Colonic mucosa (tissue), 4 donors: ENCODE measurements at regions not wholly inside any gene's neighbourhood (a gene's known extent, or its start where the extent isn't known, plus 50 kb on each side); places are given as distances from the start of the nearest gene placed in this dataset.
A peak's percentile ranks its signal among the peaks of the same experiment; 100 is the strongest.

ENCODE experiments used
- DNase-seq: peaks from one replicate; pipeline ENCODE4 v3.0.0-alpha.2; 2020
- H3K27ac ChIP-seq: fragments of 200-600 bp; one replicate; pipeline ENCODE4 v1.8.0; 2021
- H3K27me3 ChIP-seq: fragments of 200-600 bp; one replicate; pipeline ENCODE4 v1.8.0; 2021
- H3K36me3 ChIP-seq: fragments of 200-600 bp; one replicate; pipeline ENCODE4 v1.8.0; 2021
- H3K4me1 ChIP-seq: fragments of 200-600 bp; one replicate; pipeline ENCODE4 v1.8.0; 2021; ENCODE audit warnings: mild to moderate bottlenecking
- H3K4me3 ChIP-seq: fragments of 200-600 bp; one replicate; pipeline ENCODE4 v1.8.0; 2021
- H3K9ac ChIP-seq, 2 donors: one replicate each; pipeline ENCODE4 v1.7.0; 2013; ENCODE audit warnings: control low read depth in 2 of 2, low read depth in 2 of 2, low read length in 2 of 2
- H3K9me3 ChIP-seq: fragments of 200-600 bp; one replicate; pipeline ENCODE4 v1.8.0; 2021
- intact Hi-C: fragments of 100-400 bp; cut with DNase I; formaldehyde crosslinking; loops from one replicate; pipeline ENCODE4 v1.14.1; 2022
- TF ChIP-seq, protein P1 (sequence below): fragments of 200-600 bp; IDR thresholded peaks from one replicate; pipeline ENCODE4 v1.8.0; 2022; ENCODE audit warnings: antibody characterized with exemption, mild to moderate bottlenecking
- donor health status: healthy.
- donor health status: DM: no; HTN: no; CAD: no.
- donor health status: DM: no; HTN: no; CAD: no.

DNA sequence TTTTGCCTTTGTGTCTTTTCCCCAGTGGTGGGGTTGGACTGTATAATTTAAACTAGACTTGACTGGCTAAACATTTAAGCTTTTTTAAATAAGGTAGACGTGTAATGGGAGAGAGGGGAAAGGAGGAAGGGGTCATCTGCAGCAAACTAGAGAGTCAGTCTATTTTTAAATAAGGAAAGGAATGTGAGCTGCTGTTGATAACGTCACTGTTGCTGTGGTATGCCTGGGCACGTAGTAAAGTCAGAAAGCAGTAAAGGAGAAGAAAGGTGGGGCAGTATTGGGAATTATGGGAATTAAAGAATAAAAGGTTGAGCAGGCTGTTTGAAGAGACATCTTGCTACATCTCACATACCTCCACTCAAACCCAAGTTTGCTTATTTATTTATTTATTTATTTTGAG is 80.4 kb upstream of the FSHB start:
- no peaks in the 10 kb centered on the region for H3K27me3 ChIP-seq
- H3K4me3 ChIP-seq, result no peak overlapping the region
- intact Hi-C loops, result no loop called here
- H3K9ac ChIP-seq, result no peak overlapping the region
- no peak overlapping the region for H3K27ac ChIP-seq
- no peaks in the 10 kb centered on the region for H3K4me1 ChIP-seq
- H3K9me3 ChIP-seq, result no peaks in the 10 kb centered on the region
- DNase-seq, result no peak
- TF ChIP-seq, protein P1, sequence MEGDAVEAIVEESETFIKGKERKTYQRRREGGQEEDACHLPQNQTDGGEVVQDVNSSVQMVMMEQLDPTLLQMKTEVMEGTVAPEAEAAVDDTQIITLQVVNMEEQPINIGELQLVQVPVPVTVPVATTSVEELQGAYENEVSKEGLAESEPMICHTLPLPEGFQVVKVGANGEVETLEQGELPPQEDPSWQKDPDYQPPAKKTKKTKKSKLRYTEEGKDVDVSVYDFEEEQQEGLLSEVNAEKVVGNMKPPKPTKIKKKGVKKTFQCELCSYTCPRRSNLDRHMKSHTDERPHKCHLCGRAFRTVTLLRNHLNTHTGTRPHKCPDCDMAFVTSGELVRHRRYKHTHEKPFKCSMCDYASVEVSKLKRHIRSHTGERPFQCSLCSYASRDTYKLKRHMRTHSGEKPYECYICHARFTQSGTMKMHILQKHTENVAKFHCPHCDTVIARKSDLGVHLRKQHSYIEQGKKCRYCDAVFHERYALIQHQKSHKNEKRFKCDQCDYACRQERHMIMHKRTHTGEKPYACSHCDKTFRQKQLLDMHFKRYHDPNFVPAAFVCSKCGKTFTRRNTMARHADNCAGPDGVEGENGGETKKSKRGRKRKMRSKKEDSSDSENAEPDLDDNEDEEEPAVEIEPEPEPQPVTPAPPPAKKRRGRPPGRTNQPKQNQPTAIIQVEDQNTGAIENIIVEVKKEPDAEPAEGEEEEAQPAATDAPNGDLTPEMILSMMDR, result no peak
- H3K36me3 ChIP-seq, result no peaks in the 10 kb centered on the region

DNA sequence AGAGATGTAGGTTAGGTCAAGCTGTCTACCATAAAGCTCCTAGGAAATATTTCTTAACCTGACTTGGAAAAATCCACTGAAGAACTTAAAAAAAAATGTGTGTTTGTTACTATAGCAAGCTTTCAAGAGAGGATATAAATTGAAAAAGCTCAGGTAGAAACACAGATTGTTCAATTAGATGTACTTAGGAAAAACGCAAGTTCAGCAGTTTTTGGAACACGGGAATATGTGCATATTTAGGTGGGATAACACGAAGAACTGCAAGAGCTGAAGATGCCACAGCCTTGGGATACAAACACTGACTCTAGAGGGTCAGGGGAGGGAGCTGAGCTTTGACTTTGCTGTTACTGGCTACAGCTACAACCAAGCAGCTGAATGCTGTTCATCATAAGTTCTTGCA is 77.8 kb upstream of the FSHB start:
- H3K9ac ChIP-seq, result no peak overlapping the region

GRCh38 chr11:30155428-30155827 is 75.4 kb upstream of the FSHB start:
- no peak overlapping the region for H3K27ac ChIP-seq
- H3K27me3 ChIP-seq, result no peaks in the 10 kb centered on the region
- H3K36me3 ChIP-seq, result no peaks in the 10 kb centered on the region
- DNase-seq, result no peak
- H3K4me1 ChIP-seq, result no peaks in the 10 kb centered on the region
- H3K9ac ChIP-seq, result no peak overlapping the region
- intact Hi-C loops, result no loop called here
- H3K9me3 ChIP-seq, result no peaks in the 10 kb centered on the region
- TF ChIP-seq, protein P1, result no peak
- no peak overlapping the region for H3K4me3 ChIP-seq

More for the DNA sequence above, 77.8 kb upstream of the FSHB start:
- no peaks in the 10 kb centered on the region for H3K9me3 ChIP-seq
- H3K4me3 ChIP-seq, result no peak overlapping the region
- H3K27me3 ChIP-seq, result no peaks in the 10 kb centered on the region
- no peaks in the 10 kb centered on the region for H3K36me3 ChIP-seq
- TF ChIP-seq, protein P1, result no peak
- H3K4me1 ChIP-seq, result no peaks in the 10 kb centered on the region
- DNase-seq, result no peak
- intact Hi-C loops, result no loop called here
- H3K27ac ChIP-seq, result no peak overlapping the region

DNA sequence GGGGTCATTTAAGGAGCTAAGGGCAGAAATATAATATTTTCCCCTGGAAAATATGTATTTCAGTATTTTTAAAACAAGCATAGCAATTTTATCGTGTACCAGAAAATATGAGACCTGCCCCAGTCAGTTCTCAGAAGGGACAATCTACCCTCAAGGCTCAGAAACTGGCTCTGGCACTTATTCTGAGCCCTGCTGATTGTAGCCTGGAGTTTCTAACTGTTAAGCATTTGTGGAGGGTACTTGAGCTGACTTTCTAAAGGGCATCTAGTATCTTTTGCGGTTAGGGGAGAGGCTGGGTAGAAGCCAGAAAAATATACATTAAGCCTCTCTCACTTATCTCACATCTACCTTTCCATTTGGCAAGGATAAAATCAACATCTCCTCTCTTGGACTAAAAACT is 71.3 kb upstream of the FSHB start:
- intact Hi-C loops, result no loop called here
- TF ChIP-seq, protein P1, result no peak

DNA sequence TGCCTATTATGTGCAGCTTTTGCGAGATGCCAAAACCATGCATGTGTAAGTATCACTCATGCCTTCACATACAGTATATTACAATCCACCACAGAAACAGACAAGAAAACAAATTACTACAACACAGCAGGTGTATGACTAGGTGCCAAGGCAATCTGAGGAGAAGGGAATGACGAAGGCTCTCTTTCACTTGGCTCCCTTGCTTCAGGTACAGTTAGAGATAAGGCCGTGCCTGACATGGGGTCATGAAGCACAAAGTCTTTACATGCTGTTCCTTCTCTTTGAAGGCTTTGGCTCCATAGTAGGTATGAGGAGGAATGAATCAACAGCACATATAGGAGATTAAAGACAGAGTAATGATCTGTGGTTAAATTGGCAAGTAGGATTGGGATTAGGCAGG is 65.2 kb upstream of the FSHB start:
- Histone ChIP-seq H3K27ac (no peak overlapping the region), H3K9ac (no peak overlapping the region), H3K4me3 (no peak overlapping the region), H3K9me3 (no peaks in the 10 kb centered on the region), H3K4me1 (no peaks in the 10 kb centered on the region), H3K36me3 (no peaks in the 10 kb centered on the region), H3K27me3 (no peaks in the 10 kb centered on the region)
- TF ChIP-seq, protein P1, result no peak
- intact Hi-C loops, result no loop called here
- no peak for DNase-seq

More for the DNA sequence above, 71.3 kb upstream of the FSHB start:
- H3K36me3 ChIP-seq, result no peaks in the 10 kb centered on the region
- DNase-seq, result no peak
- no peak overlapping the region for H3K9ac ChIP-seq
- no peaks in the 10 kb centered on the region for H3K9me3 ChIP-seq
- H3K27me3 ChIP-seq, result no peaks in the 10 kb centered on the region
- H3K27ac ChIP-seq, result no peak overlapping the region
- H3K4me3 ChIP-seq, result no peak overlapping the region
- no peaks in the 10 kb centered on the region for H3K4me1 ChIP-seq

DNA sequence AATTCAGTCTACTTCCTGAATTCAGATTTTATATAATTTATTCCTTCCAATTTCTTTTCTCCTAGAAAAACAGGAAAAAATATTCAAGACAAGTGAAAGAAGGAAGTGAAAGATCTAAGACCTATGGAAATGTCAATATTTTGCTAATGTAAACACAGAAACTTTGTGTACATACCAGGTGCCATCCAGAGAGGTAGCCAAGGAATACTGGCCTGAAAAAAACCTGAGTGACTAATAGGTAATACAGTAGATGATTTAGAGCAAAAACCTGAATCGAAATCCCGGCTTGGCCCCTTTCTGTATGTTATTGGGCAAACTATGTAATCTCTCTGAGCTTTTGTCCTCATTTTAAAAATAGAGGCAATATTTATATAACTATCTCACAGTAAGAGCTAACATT is 59.2 kb upstream of the FSHB start:
- Histone ChIP-seq H3K9me3 (no peaks in the 10 kb centered on the region), H3K27ac (peak overlapping the region; percentile 43), H3K36me3 (no peaks in the 10 kb centered on the region), H3K4me1 (no peaks in the 10 kb centered on the region), H3K27me3 (no peaks in the 10 kb centered on the region), H3K9ac (no peak overlapping the region), H3K4me3 (no peak overlapping the region)
- TF ChIP-seq, protein P1, result no peak
- intact Hi-C loops, result no loop called here
- no peak for DNase-seq
